ENCODE measurements at regions not wholly inside any gene's neighbourhood (a gene's known extent, or its start where the extent isn't known, plus 50 kb on each side); places are given as distances from the start of the nearest gene placed in this dataset.
"Not testable (repeated sequence)": the region's sequence is repeated elsewhere in the genome, so short reads cannot be mapped to it uniquely, and the experiment has no call there.

DNA sequence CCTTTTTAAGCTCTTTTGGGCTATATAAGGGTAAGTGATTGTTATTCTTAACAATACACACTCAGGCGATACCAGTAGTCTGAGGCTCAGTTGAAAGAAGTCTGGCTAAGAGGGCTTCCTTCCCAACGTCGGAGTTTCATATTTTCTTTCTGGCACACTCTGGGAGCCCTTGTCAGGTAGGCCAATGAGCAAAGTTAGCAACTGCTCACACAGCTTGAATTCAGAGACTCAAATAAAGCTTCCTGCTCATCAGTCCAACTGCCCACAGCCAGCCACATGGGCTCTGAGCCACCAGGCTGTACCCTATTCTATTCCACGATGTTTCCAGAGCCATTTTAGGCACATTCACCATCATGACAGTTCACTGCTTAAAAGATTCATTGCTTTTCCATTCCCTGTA, 155.1 kb upstream of the TBL1XR1 start:
- Histone ChIP-seq H3K4me3 (ENCODE audit: low read length) (no peak overlapping the region), H3K79me2 (replicated peaks; ENCODE audit: insufficient read depth, low read length) (no peaks in the 10 kb centered on the region), H3K27me3 (ENCODE audit: insufficient read depth, low read depth, low read length) (no peaks in the 10 kb centered on the region), H3K9me2 (ENCODE audit: insufficient read depth, low read length) (no peaks in the 10 kb centered on the region), H3F3A (ENCODE audit: insufficient read depth, low read length, poor library complexity, severe bottlenecking) (no peaks in the 10 kb centered on the region), H4K20me1 (ENCODE audit: insufficient read depth) (no peaks in the 10 kb centered on the region), H3K36me3 (ENCODE audit: insufficient read depth, low read length) (no peaks in the 10 kb centered on the region), H3K27ac (ENCODE audit: low read length) (no peak overlapping the region), H3K9ac (ENCODE audit: low read length) (no peak overlapping the region), H3K4me2 (ENCODE audit: low read length) (no peak overlapping the region), H3K9me3 (ENCODE audit: low read length) (no peaks in the 10 kb centered on the region), H2AFZ (ENCODE audit: low read depth, low read length) (no peak overlapping the region)
- TF ChIP-seq SMC3 (conservative IDR thresholded peaks at IDR 0.05; ENCODE audit: poor library complexity): no peak
- TF ChIP-seq RAD21 (conservative IDR thresholded peaks at IDR 0.05): no peak
- no peak for TF ChIP-seq EP300 (conservative IDR thresholded peaks at IDR 0.05; ENCODE audit: poor library complexity, severe bottlenecking)
- TF ChIP-seq, protein P1, sequence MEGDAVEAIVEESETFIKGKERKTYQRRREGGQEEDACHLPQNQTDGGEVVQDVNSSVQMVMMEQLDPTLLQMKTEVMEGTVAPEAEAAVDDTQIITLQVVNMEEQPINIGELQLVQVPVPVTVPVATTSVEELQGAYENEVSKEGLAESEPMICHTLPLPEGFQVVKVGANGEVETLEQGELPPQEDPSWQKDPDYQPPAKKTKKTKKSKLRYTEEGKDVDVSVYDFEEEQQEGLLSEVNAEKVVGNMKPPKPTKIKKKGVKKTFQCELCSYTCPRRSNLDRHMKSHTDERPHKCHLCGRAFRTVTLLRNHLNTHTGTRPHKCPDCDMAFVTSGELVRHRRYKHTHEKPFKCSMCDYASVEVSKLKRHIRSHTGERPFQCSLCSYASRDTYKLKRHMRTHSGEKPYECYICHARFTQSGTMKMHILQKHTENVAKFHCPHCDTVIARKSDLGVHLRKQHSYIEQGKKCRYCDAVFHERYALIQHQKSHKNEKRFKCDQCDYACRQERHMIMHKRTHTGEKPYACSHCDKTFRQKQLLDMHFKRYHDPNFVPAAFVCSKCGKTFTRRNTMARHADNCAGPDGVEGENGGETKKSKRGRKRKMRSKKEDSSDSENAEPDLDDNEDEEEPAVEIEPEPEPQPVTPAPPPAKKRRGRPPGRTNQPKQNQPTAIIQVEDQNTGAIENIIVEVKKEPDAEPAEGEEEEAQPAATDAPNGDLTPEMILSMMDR (IDR thresholded peaks at IDR 0.05; ENCODE audit: poor library complexity, severe bottlenecking): no peak
- TF ChIP-seq, protein P2, sequence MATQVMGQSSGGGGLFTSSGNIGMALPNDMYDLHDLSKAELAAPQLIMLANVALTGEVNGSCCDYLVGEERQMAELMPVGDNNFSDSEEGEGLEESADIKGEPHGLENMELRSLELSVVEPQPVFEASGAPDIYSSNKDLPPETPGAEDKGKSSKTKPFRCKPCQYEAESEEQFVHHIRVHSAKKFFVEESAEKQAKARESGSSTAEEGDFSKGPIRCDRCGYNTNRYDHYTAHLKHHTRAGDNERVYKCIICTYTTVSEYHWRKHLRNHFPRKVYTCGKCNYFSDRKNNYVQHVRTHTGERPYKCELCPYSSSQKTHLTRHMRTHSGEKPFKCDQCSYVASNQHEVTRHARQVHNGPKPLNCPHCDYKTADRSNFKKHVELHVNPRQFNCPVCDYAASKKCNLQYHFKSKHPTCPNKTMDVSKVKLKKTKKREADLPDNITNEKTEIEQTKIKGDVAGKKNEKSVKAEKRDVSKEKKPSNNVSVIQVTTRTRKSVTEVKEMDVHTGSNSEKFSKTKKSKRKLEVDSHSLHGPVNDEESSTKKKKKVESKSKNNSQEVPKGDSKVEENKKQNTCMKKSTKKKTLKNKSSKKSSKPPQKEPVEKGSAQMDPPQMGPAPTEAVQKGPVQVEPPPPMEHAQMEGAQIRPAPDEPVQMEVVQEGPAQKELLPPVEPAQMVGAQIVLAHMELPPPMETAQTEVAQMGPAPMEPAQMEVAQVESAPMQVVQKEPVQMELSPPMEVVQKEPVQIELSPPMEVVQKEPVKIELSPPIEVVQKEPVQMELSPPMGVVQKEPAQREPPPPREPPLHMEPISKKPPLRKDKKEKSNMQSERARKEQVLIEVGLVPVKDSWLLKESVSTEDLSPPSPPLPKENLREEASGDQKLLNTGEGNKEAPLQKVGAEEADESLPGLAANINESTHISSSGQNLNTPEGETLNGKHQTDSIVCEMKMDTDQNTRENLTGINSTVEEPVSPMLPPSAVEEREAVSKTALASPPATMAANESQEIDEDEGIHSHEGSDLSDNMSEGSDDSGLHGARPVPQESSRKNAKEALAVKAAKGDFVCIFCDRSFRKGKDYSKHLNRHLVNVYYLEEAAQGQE (IDR thresholded peaks at IDR 0.05; ENCODE audit: borderline replicate concordance): no peak
- TF ChIP-seq TAF1 (IDR thresholded peaks at IDR 0.05; ENCODE audit: low read depth): no peak
- TF ChIP-seq EZH2 (IDR thresholded peaks at IDR 0.05; ENCODE audit: borderline replicate concordance, insufficient read depth, low read length, poor library complexity, severe bottlenecking): no peak
- TF ChIP-seq POLR2AphosphoS5 (IDR thresholded peaks at IDR 0.05): no peak
- TF ChIP-seq MXI1 (conservative IDR thresholded peaks at IDR 0.05; ENCODE audit: poor library complexity, severe bottlenecking): no peak

DNA sequence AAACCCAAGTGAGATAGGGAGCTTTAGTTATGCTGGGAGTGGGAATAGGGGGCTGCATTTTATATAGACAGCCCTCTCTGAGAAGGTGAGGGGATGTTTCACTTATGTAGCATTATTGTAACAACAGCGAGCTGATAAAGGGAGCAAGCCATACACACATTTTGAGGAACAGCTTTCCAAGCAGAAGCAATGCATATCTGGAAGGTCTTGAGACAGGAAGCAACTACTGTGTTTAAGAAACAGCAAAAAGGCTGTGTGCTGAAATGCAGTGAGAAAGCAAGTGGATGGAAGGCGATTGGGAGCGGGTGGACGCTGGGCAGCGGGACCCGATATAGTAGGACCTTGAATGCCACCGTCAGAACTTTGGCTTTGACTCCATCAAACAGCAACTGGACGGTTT, 155.9 kb upstream of the TBL1XR1 start:
- H3K9ac ChIP-seq (ENCODE audit: low read length): no peak overlapping the region
- no peaks in the 10 kb centered on the region for H3K79me2 ChIP-seq (replicated peaks; ENCODE audit: insufficient read depth, low read length)
- H4K20me1 ChIP-seq (ENCODE audit: insufficient read depth): no peaks in the 10 kb centered on the region
- H3K9me2 ChIP-seq (ENCODE audit: insufficient read depth, low read length): no peaks in the 10 kb centered on the region
- H3K27ac ChIP-seq (ENCODE audit: low read length): no peak overlapping the region
- H3F3A ChIP-seq (ENCODE audit: insufficient read depth, low read length, poor library complexity, severe bottlenecking): no peaks in the 10 kb centered on the region
- no peak for TF ChIP-seq EZH2 (IDR thresholded peaks at IDR 0.05; ENCODE audit: borderline replicate concordance, insufficient read depth, low read length, poor library complexity, severe bottlenecking)
- no peak for TF ChIP-seq EP300 (conservative IDR thresholded peaks at IDR 0.05; ENCODE audit: poor library complexity, severe bottlenecking)
- TF ChIP-seq, protein P2 (IDR thresholded peaks at IDR 0.05; ENCODE audit: borderline replicate concordance): no peak
- no peak for TF ChIP-seq MXI1 (conservative IDR thresholded peaks at IDR 0.05; ENCODE audit: poor library complexity, severe bottlenecking)
- TF ChIP-seq SMC3 (conservative IDR thresholded peaks at IDR 0.05; ENCODE audit: poor library complexity): no peak
- TF ChIP-seq TAF1 (IDR thresholded peaks at IDR 0.05; ENCODE audit: low read depth): no peak
- TF ChIP-seq RAD21 (conservative IDR thresholded peaks at IDR 0.05): no peak
- no peaks in the 10 kb centered on the region for H3K9me3 ChIP-seq (ENCODE audit: low read length)
- H3K4me3 ChIP-seq (ENCODE audit: low read length): no peak overlapping the region
- no peaks in the 10 kb centered on the region for H3K27me3 ChIP-seq (ENCODE audit: insufficient read depth, low read depth, low read length)
- no peak overlapping the region for H3K4me2 ChIP-seq (ENCODE audit: low read length)
- no peak overlapping the region for H2AFZ ChIP-seq (ENCODE audit: low read depth, low read length)
- H3K36me3 ChIP-seq (ENCODE audit: insufficient read depth, low read length): no peaks in the 10 kb centered on the region

DNA sequence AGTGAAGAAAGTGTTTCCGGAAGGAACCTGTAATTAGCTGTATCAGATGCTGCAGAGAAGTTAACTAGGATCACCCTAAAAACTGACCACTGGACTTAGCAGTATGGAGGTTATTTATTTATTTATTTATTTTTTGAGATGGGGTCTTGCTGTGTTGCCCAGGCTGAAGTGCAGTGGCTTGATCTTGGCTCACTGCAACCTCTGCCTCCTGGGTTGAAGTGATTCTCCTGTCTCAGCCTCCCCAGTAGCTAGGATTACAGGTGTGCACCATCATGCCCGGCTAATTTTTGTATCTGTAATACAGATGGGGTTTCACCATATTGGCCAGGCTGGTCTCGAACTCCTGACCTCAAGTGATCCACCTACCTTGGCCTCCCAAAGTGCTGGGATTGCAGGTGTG, 156.6 kb upstream of the TBL1XR1 start:
- H3K9me2 ChIP-seq (ENCODE audit: insufficient read depth, low read length); H3K27ac ChIP-seq (ENCODE audit: low read length); H3K79me2 ChIP-seq (replicated peaks; ENCODE audit: insufficient read depth, low read length); H3K4me3 ChIP-seq (ENCODE audit: low read length); H3K9me3 ChIP-seq (ENCODE audit: low read length); H3K36me3 ChIP-seq (ENCODE audit: insufficient read depth, low read length); H3K9ac ChIP-seq (ENCODE audit: low read length); H4K20me1 ChIP-seq (ENCODE audit: insufficient read depth); H2AFZ ChIP-seq (ENCODE audit: low read depth, low read length); H3K27me3 ChIP-seq (ENCODE audit: insufficient read depth, low read depth, low read length); H3F3A ChIP-seq (ENCODE audit: insufficient read depth, low read length, poor library complexity, severe bottlenecking); H3K4me2 ChIP-seq (ENCODE audit: low read length): not testable (repeated sequence)

Measured in neural cell (in vitro differentiated cells).